ENCODE measurements at regions not wholly inside any gene's neighbourhood (a gene's known extent, or its start where the extent isn't known, plus 50 kb on each side); places are given as distances from the start of the nearest gene placed in this dataset.

DNA sequence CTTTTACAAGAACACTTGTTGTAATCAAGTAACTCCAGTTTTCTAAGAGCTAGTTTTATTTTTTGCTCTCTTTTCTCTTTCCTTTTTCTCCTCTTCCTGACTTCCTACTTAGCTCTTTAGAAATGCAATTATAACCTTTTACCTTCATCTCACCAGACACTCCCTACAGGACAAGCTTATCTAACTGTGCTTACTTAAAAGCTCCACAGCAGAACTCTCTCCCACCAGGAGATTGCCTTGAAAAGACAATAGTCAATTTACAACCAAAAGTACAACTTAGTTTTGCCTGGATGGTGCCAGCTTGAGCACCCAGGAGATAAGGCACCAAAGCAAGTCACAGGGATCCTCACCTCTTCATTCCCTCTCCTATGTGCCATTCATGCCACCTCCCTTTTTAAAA, 573.8 kb upstream of the LMCD1 start:
- FAIRE-seq, result no peak

GRCh38 chr3:7929319-7929889, 572.2 kb upstream of the LMCD1 start:
- SMC1A ChIA-PET (ENCODE audit: uncharacterized antibody, unreplicated experiment), result no interaction called here
- no TSS peak for BruUV-seq (replicated peaks)
- POLR2A ChIA-PET, result no interaction called here
- intact Hi-C loops (cut with micrococcal nuclease; ENCODE audit: unreplicated experiment), result no loop called here
- no peaks in the 10 kb centered on the region for H3K79me2 ChIP-seq (ENCODE audit: control insufficient read depth, insufficient read depth, low read length)
- no peak overlapping the region for H3K27ac ChIP-seq (ENCODE audit: control insufficient read depth, insufficient read depth)
- no peak overlapping the region for H2AFZ ChIP-seq (ENCODE audit: control insufficient read depth, low read depth, low read length)
- DNase-seq (ENCODE audit: low read depth, low spot score), result no peak
- FAIRE-seq, result no peak
- H3K4me1 ChIP-seq (ENCODE audit: control insufficient read depth, insufficient read depth, low read length), result no peaks in the 10 kb centered on the region
- 0% methylated on average over 2 of the region's 2 CpGs for WGBS (ENCODE audit: insufficient coverage, insufficient replicate concordance, low lambda C conversion rate, missing lambda C conversion rate)
- in situ Hi-C loops (cut with MboI), result no loop called here
- no peaks in the 10 kb centered on the region for H3K9me3 ChIP-seq (replicated peaks; ENCODE audit: control insufficient read depth, insufficient read depth, low read length)
- no peak overlapping the region for H3K9ac ChIP-seq (ENCODE audit: control insufficient read depth, insufficient read depth, low read length)
- H4K20me1 ChIP-seq (ENCODE audit: control insufficient read depth, insufficient read depth), result no peaks in the 10 kb centered on the region
- RAD21 ChIA-PET (ENCODE audit: unreplicated experiment), result no interaction called here
- no peak for ATAC-seq
- H3K4me3 ChIP-seq, result no peak overlapping the region
- H3K4me2 ChIP-seq (ENCODE audit: control insufficient read depth, insufficient read depth), result no peak overlapping the region
- CTCF ChIA-PET, result no interaction called here
- no peaks in the 10 kb centered on the region for H3K36me3 ChIP-seq (ENCODE audit: control insufficient read depth in 2 of 2, insufficient read depth in 2 of 2, low read length in 1 of 2)
- H3K27me3 ChIP-seq (replicated peaks in 1 of 2; ENCODE audit: control insufficient read depth in 2 of 2, insufficient read depth in 2 of 2, low read length in 1 of 2), result no peaks in the 10 kb centered on the region
- no peak for TF ChIP-seq CBX3 (IDR thresholded peaks at IDR 0.05; ENCODE audit: borderline replicate concordance, low read depth)
- no peak for TF ChIP-seq NFXL1 (IDR thresholded peaks at IDR 0.05; ENCODE audit: borderline replicate concordance)
- no peak for TF ChIP-seq CHD2 (IDR thresholded peaks at IDR 0.05; ENCODE audit: borderline replicate concordance, low read depth, low read length)
- no peak for TF ChIP-seq PML (IDR thresholded peaks at IDR 0.05; ENCODE audit: low read length)
- TF ChIP-seq IRF4 (IDR thresholded peaks at IDR 0.05; ENCODE audit: low read depth, low read length), result no peak
- TF ChIP-seq CREM (IDR thresholded peaks at IDR 0.05; ENCODE audit: low read depth), result no peak
- no peak for TF ChIP-seq IRF5 (IDR thresholded peaks at IDR 0.05; ENCODE audit: borderline replicate concordance)
- no peak for TF ChIP-seq NKRF (conservative IDR thresholded peaks at IDR 0.05)

More for the DNA sequence above, 573.8 kb upstream of the LMCD1 start:
- BruUV-seq (replicated peaks), result no TSS peak
- no peak overlapping the region for H3K4me3 ChIP-seq
- SMC1A ChIA-PET (ENCODE audit: uncharacterized antibody, unreplicated experiment), result interaction anchor here (0.6 kb wide), 1 partner anchor 1737 kb away, joined by 3 read pairs; no protein-coding TSS in a partner anchor
- H3K4me1 ChIP-seq (ENCODE audit: control insufficient read depth, insufficient read depth, low read length), result no peaks in the 10 kb centered on the region
- no peak for TF ChIP-seq TAF1 (IDR thresholded peaks at IDR 0.05; ENCODE audit: borderline replicate concordance, low read depth, low read length)
- TF ChIP-seq CREB1 (IDR thresholded peaks at IDR 0.05; ENCODE audit: low read depth), result no peak
- TF ChIP-seq KAT2A (conservative IDR thresholded peaks at IDR 0.05; ENCODE audit: control insufficient read depth, low read depth, low read length), result no peak
- no peak for TF ChIP-seq MEF2B (IDR thresholded peaks at IDR 0.05; ENCODE audit: partially characterized antibody, poor library complexity, severe bottlenecking)
- no peak for TF ChIP-seq HDAC2 (IDR thresholded peaks at IDR 0.05)
- TF ChIP-seq MEF2A (IDR thresholded peaks at IDR 0.05; ENCODE audit: insufficient read depth, low read depth, low read length), result no peak
- no peak for TF ChIP-seq IKZF1 (conservative IDR thresholded peaks at IDR 0.05)
- no peak for TF ChIP-seq FOXK2 (IDR thresholded peaks at IDR 0.05)
- no peak for TF ChIP-seq BACH1 (IDR thresholded peaks at IDR 0.05; ENCODE audit: borderline replicate concordance)
- TF ChIP-seq USF1 (IDR thresholded peaks at IDR 0.05; ENCODE audit: borderline replicate concordance, extremely low read length, insufficient read depth, low read depth, low read length), result no peak
- no peak for TF ChIP-seq RAD51 (IDR thresholded peaks at IDR 0.05)
- POLR2A ChIA-PET, result no interaction called here
- H3K79me2 ChIP-seq (ENCODE audit: control insufficient read depth, insufficient read depth, low read length), result no peaks in the 10 kb centered on the region
- in situ Hi-C loops (cut with MboI), result no loop called here
- DNase-seq (ENCODE audit: low read depth, low spot score) (no peak), ATAC-seq (no peak)
- no peak overlapping the region for H2AFZ ChIP-seq (ENCODE audit: control insufficient read depth, low read depth, low read length)
- no peaks in the 10 kb centered on the region for H4K20me1 ChIP-seq (ENCODE audit: control insufficient read depth, insufficient read depth)
- H3K27ac ChIP-seq (ENCODE audit: control insufficient read depth, insufficient read depth), result no peak overlapping the region
- no peak overlapping the region for H3K9ac ChIP-seq (ENCODE audit: control insufficient read depth, insufficient read depth, low read length)
- H3K9me3 ChIP-seq (replicated peaks; ENCODE audit: control insufficient read depth, insufficient read depth, low read length), result no peaks in the 10 kb centered on the region
- no peaks in the 10 kb centered on the region for H3K27me3 ChIP-seq (replicated peaks in 1 of 2; ENCODE audit: control insufficient read depth in 2 of 2, insufficient read depth in 2 of 2, low read length in 1 of 2)
- intact Hi-C loops (cut with micrococcal nuclease; ENCODE audit: unreplicated experiment), result no loop called here
- CTCF ChIA-PET, result no interaction called here
- H3K4me2 ChIP-seq (ENCODE audit: control insufficient read depth, insufficient read depth), result no peak overlapping the region
- RAD21 ChIA-PET (ENCODE audit: unreplicated experiment), result no interaction called here
- no peaks in the 10 kb centered on the region for H3K36me3 ChIP-seq (ENCODE audit: control insufficient read depth in 2 of 2, insufficient read depth in 2 of 2, low read length in 1 of 2)
